HEK293 (cell line): ENCODE measurements at regions not wholly inside any gene's neighbourhood (a gene's known extent, or its start where the extent isn't known, plus 50 kb on each side); places are given as distances from the start of the nearest gene placed in this dataset.
"Not testable (repeated sequence)": the region's sequence is repeated elsewhere in the genome, so short reads cannot be mapped to it uniquely, and the experiment has no call there.

Source experiments
- CTCF ChIA-PET: fragments of 350-600 bp; formaldehyde crosslinking; extraction: SDS; loops from one replicate; lab custom pipeline; 2021; ENCODE audit warnings: antibody characterized with exemption; lab: Yijun Ruan, JAX
- POLR2A ChIA-PET: fragments of 300-600 bp; formaldehyde crosslinking; extraction: SDS; loops from one replicate; lab custom pipeline; 2020; ENCODE audit warnings: antibody characterized with exemption, inconsistent platforms; lab: Yijun Ruan, JAX
- H3K27ac ChIP-seq: fragments of 200-500 bp; sonication (Bioruptor generic); 2 replicates; pipeline ENCODE4 v1.5.1; 2014; ENCODE audit warnings: low read depth, low read length, control low read depth, inconsistent platforms; ENCODE audit errors: extremely low read depth
- H3K36me3 ChIP-seq, 2 experiments: fragments of 200-500 bp in 1 of 2; sonication (Bioruptor generic) in 1 of 2; 1 replicate in 1 of 2; 2 replicates in 1 of 2; pipeline ENCODE4 v1.5.1; 2014 to 2017; ENCODE audit warnings: inconsistent platforms in 2 of 2, low read length in 2 of 2; ENCODE audit not compliant: control insufficient read depth in 2 of 2, insufficient read depth in 1 of 2
- H3K4me1 ChIP-seq: fragments of 200-500 bp; sonication (Bioruptor generic); 2 replicates; pipeline ENCODE4 v1.5.1; 2014; ENCODE audit warnings: mild to moderate bottlenecking, low read length, inconsistent platforms; ENCODE audit not compliant: control insufficient read depth, insufficient read depth
- H3K4me3 ChIP-seq: 2 replicates; pipeline ENCODE4 v1.5.1; 2011; ENCODE audit warnings: low read depth, mild to moderate bottlenecking, control low read depth, low read length, moderate library complexity
- H3K9me3 ChIP-seq: fragments of 200-500 bp; sonication (Bioruptor generic); 2 replicates; pipeline ENCODE4 v1.5.1; 2014; ENCODE audit warnings: low read depth, low read length, inconsistent platforms; ENCODE audit not compliant: control insufficient read depth, insufficient read depth
- GLI2 ChIP-seq: fragments of 450-650 bp; formaldehyde crosslinking; IDR thresholded peaks from 2 replicates; pipeline ENCODE4; 2017; ENCODE audit warnings: missing biosample characterization, missing genetic modification characterization, low read depth, borderline replicate concordance
- GLIS2 ChIP-seq: fragments of 450-650 bp; formaldehyde crosslinking; IDR thresholded peaks from 2 replicates; pipeline ENCODE4 v1.5.1; 2016; ENCODE audit warnings: missing biosample characterization, missing genetic modification characterization
- HOXC10 ChIP-seq: sonication (generic); formaldehyde crosslinking; IDR thresholded peaks from 2 replicates; pipeline ENCODE4 v1.8.1; 2023; ENCODE audit warnings: mild to moderate bottlenecking, missing genetic modification reagents
- PATZ1 ChIP-seq: fragments of 450-650 bp; formaldehyde crosslinking; IDR thresholded peaks from 2 replicates; pipeline ENCODE4 v1.5.1; 2016; ENCODE audit warnings: missing biosample characterization, missing genetic modification characterization
- SALL2 ChIP-seq: fragments of 450-650 bp; formaldehyde crosslinking; IDR thresholded peaks from 2 replicates; pipeline ENCODE4 v1.5.0; 2017; ENCODE audit warnings: missing biosample characterization, mild to moderate bottlenecking, missing genetic modification characterization, borderline replicate concordance
- SP3 ChIP-seq: fragments of 450-650 bp; formaldehyde crosslinking; IDR thresholded peaks from 2 replicates; pipeline ENCODE4 v1.5.1; 2016; ENCODE audit warnings: missing biosample characterization, missing genetic modification characterization
- ZBTB48 ChIP-seq: fragments of 450-650 bp; formaldehyde crosslinking; IDR thresholded peaks from 2 replicates; pipeline ENCODE4 v1.5.1; 2016; ENCODE audit warnings: missing biosample characterization, missing genetic modification characterization
- ZFP69B ChIP-seq: fragments of 450-650 bp; formaldehyde crosslinking; IDR thresholded peaks from 2 replicates; pipeline ENCODE4 v1.5.1; 2016; ENCODE audit warnings: missing biosample characterization, missing genetic modification characterization
- ZNF155 ChIP-seq: fragments of 450-650 bp; formaldehyde crosslinking; IDR thresholded peaks from 2 replicates; pipeline ENCODE4 v1.5.1; 2016; ENCODE audit warnings: missing biosample characterization, missing genetic modification characterization
- ZNF169 ChIP-seq: fragments of 450-650 bp; formaldehyde crosslinking; IDR thresholded peaks from 2 replicates; pipeline ENCODE4 v1.5.1; 2016; ENCODE audit warnings: missing biosample characterization, missing genetic modification characterization
- ZNF184 ChIP-seq: fragments of 450-650 bp; IDR thresholded peaks from 2 replicates; pipeline ENCODE4 v1.5.1; 2018; ENCODE audit warnings: missing biosample characterization, mild to moderate bottlenecking, missing genetic modification characterization
- ZNF239 ChIP-seq: fragments of 450-650 bp; formaldehyde crosslinking; IDR thresholded peaks from 2 replicates; pipeline ENCODE4 v1.5.1; 2016; ENCODE audit warnings: missing biosample characterization, missing genetic modification characterization
- ZNF302 ChIP-seq: fragments of 450-650 bp; formaldehyde crosslinking; IDR thresholded peaks from 2 replicates; pipeline ENCODE4 v1.5.1; 2016; ENCODE audit warnings: missing biosample characterization, missing genetic modification characterization, low read depth
- ZNF324 ChIP-seq: fragments of 450-650 bp; formaldehyde crosslinking; IDR thresholded peaks from 2 replicates; pipeline ENCODE4 v1.5.1; 2016; ENCODE audit warnings: missing biosample characterization, missing genetic modification characterization
- ZNF37A ChIP-seq: fragments of 450-650 bp; IDR thresholded peaks from 2 replicates; pipeline ENCODE4 v1.5.1; 2018; ENCODE audit warnings: missing biosample characterization, missing genetic modification characterization
- ZNF433 ChIP-seq: fragments of 450-650 bp; formaldehyde crosslinking; IDR thresholded peaks from 2 replicates; pipeline ENCODE4 v1.5.1; 2016; ENCODE audit warnings: missing biosample characterization, missing genetic modification characterization, low read depth
- ZNF514 ChIP-seq: fragments of 450-650 bp; formaldehyde crosslinking; IDR thresholded peaks from 2 replicates; pipeline ENCODE4 v1.5.1; 2016; ENCODE audit warnings: missing biosample characterization, missing genetic modification characterization
- ZNF544 ChIP-seq: fragments of 450-650 bp; formaldehyde crosslinking; IDR thresholded peaks from 2 replicates; pipeline ENCODE4 v1.5.0; 2017; ENCODE audit warnings: missing biosample characterization, missing genetic modification characterization
- ZNF549 ChIP-seq: fragments of 450-650 bp; IDR thresholded peaks from 2 replicates; pipeline ENCODE4 v1.5.1; 2018; ENCODE audit warnings: missing biosample characterization, missing genetic modification characterization, mild to moderate bottlenecking, inconsistent platforms, moderate library complexity
- ZNF629 ChIP-seq: fragments of 450-650 bp; formaldehyde crosslinking; IDR thresholded peaks from 2 replicates; pipeline ENCODE4 v1.5.1; 2017; ENCODE audit warnings: missing biosample characterization, missing genetic modification characterization
- TF ChIP-seq, protein P1 (sequence below): fragments of 450-650 bp; formaldehyde crosslinking; IDR thresholded peaks from 2 replicates; pipeline ENCODE4 v1.5.1; 2016; ENCODE audit warnings: missing biosample characterization, missing genetic modification characterization, low read depth
- TF ChIP-seq, protein P2 (sequence below): fragments of 450-650 bp; formaldehyde crosslinking; IDR thresholded peaks from 2 replicates; pipeline ENCODE4 v1.5.1; 2016; ENCODE audit warnings: missing biosample characterization, missing genetic modification characterization
- TF ChIP-seq, protein P3 (sequence below): fragments of 450-650 bp; formaldehyde crosslinking; IDR thresholded peaks from 2 replicates; pipeline ENCODE4 v1.5.1; 2016; ENCODE audit warnings: missing biosample characterization, missing genetic modification characterization

DNA sequence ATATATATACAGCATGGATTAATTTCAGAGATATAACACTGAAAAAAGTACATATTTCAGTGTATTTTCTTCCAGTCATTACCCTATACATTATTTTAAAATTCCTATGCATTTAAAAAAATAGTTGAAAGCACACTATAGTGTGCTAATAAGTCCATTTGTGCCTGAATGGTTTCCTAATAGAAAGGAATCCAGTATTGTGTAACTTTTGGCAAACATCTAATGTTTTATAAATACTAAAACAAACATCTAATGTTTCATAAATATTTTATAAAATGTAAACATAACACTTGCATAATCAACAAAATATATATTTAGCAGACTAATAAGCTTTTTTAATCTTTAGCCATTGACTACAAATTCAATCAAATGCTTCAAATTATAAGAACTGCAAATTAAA is 126.6 kb upstream of the FIBIN start (continued):
- TF ChIP-seq, protein P1, sequence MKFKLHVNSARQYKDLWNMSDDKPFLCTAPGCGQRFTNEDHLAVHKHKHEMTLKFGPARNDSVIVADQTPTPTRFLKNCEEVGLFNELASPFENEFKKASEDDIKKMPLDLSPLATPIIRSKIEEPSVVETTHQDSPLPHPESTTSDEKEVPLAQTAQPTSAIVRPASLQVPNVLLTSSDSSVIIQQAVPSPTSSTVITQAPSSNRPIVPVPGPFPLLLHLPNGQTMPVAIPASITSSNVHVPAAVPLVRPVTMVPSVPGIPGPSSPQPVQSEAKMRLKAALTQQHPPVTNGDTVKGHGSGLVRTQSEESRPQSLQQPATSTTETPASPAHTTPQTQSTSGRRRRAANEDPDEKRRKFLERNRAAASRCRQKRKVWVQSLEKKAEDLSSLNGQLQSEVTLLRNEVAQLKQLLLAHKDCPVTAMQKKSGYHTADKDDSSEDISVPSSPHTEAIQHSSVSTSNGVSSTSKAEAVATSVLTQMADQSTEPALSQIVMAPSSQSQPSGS, result no peak

DNA sequence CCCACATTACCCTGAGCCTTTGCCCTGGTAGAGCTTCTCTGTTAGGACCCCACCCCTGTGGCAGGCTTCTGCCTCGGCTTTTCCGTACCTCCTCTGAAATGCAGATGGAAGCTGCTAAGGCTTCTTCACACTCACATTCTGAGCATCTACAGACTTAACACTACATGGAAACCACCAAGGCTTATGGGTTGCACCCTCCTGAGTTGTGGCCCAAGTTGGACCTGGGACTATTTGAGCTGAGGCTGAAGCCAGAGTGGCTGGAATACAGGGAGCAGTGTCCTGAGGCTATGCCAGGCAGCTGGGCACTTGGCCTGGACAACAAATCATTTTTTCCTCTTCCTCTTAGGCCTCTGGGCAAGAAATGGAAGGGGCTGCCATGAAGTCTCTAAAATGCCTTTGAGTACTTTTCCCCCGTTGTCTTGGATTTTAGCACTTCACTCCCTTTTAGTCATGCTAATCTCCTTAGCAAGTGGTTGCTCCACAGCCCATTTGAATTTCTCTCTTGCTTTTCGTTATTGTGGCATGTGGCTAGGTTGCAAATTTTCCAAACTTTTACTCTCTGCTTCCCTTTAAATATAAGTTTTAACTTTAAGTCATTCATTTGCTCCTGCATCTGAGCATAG is 114.8 kb upstream of the FIBIN start:
- Histone ChIP-seq H3K4me1 (no peaks in the 10 kb centered on the region), H3K4me3 (no peak overlapping the region), H3K36me3 (no peaks in the 10 kb centered on the region), H3K27ac (no peak overlapping the region), H3K9me3 (no peaks in the 10 kb centered on the region)
- ChIA-PET CTCF (no interaction called here), POLR2A (no interaction called here)
- TF ChIP-seq SP3 (tag by site-specific recombination) (no peak), ZFP69B (tag by site-specific recombination) (no peak), SALL2 (no peak), ZNF544 (tag by site-specific recombination) (no peak), PATZ1 (tag by site-specific recombination) (no peak), ZNF155 (tag by site-specific recombination) (no peak), ZNF433 (tag by site-specific recombination) (no peak)
- TF ChIP-seq, all 188 proteins: peak for 0

DNA sequence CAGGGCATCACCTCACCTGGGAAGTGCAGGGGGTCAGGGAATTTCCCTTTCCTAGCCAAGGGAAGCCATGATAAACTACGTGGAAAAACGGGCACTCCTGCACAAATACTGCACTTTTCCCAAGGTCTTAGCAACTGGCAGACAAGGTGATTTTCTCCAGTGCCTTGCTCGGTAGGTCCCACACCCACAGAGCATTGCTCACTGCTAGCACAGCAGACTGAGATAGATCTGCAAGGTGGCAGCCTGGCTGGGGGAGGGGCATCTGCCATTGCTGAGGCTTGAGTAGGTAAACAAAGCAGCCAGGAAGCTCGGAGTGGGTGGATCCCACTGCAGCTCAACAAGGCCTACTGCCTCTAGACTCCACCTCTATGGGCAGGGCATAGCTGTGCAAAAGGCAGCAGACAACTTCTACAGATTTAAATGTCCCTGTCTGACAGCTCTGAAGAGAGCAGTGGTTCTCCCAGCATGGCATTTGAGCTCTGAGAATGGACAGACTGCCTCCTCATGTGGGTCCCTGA is 111.5 kb upstream of the FIBIN start:
- POLR2A ChIA-PET, H3K9me3 ChIP-seq, H3K4me3 ChIP-seq, H3K27ac ChIP-seq, H3K36me3 ChIP-seq, H3K4me1 ChIP-seq: not testable (repeated sequence)
- CTCF ChIA-PET, result interaction anchor here (1.0 kb wide), 1 partner anchor 34 kb away, joined by 4 read pairs; no protein-coding TSS in a partner anchor

- Histone ChIP-seq H3K4me1 (no peaks in the 10 kb centered on the region), H3K4me3 (no peak overlapping the region), H3K27ac (no peak overlapping the region), H3K9me3 (no peaks in the 10 kb centered on the region), H3K36me3 (no peaks in the 10 kb centered on the region)
- POLR2A ChIA-PET, result no interaction called here
- CTCF ChIA-PET, result no interaction called here
- TF ChIP-seq, protein P2, sequence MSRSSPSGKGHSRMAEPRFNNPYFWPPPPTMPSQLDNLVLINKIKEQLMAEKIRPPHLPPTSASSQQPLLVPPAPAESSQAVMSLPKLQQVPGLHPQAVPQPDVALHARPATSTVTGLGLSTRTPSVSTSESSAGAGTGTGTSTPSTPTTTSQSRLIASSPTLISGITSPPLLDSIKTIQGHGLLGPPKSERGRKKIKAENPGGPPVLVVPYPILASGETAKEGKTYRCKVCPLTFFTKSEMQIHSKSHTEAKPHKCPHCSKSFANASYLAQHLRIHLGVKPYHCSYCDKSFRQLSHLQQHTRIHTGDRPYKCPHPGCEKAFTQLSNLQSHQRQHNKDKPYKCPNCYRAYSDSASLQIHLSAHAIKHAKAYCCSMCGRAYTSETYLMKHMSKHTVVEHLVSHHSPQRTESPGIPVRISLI (tag by site-specific recombination), result no peak
- TF ChIP-seq ZNF549 (tag by site-specific recombination) (no peak), ZNF324 (tag by site-specific recombination) (no peak), HOXC10 (CRISPR knock-in tag) (no peak), ZNF239 (no peak), ZNF169 (no peak), ZNF37A (tag by site-specific recombination) (no peak), ZBTB48 (tag by site-specific recombination) (no peak), ZNF184 (tag by site-specific recombination) (no peak), ZNF514 (tag by site-specific recombination) (no peak), ZNF629 (tag by site-specific recombination) (no peak), GLIS2 (tag by site-specific recombination) (no peak), GLI2 (tag by site-specific recombination) (no peak), ZNF302 (tag by site-specific recombination) (no peak)
- TF ChIP-seq, protein P3, sequence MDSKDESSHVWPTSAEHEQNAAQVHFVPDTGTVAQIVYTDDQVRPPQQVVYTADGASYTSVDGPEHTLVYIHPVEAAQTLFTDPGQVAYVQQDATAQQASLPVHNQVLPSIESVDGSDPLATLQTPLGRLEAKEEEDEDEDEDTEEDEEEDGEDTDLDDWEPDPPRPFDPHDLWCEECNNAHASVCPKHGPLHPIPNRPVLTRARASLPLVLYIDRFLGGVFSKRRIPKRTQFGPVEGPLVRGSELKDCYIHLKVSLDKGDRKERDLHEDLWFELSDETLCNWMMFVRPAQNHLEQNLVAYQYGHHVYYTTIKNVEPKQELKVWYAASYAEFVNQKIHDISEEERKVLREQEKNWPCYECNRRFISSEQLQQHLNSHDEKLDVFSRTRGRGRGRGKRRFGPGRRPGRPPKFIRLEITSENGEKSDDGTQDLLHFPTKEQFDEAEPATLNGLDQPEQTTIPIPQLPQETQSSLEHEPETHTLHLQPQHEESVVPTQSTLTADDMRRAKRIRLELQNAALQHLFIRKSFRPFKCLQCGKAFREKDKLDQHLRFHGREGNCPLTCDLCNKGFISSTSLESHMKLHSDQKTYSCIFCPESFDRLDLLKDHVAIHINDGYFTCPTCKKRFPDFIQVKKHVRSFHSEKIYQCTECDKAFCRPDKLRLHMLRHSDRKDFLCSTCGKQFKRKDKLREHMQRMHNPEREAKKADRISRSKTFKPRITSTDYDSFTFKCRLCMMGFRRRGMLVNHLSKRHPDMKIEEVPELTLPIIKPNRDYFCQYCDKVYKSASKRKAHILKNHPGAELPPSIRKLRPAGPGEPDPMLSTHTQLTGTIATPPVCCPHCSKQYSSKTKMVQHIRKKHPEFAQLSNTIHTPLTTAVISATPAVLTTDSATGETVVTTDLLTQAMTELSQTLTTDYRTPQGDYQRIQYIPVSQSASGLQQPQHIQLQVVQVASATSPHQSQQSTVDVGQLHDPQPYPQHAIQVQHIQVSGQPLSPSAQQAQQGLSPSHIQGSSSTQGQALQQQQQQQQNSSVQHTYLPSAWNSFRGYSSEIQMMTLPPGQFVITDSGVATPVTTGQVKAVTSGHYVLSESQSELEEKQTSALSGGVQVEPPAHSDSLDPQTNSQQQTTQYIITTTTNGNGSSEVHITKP (tag by site-specific recombination), result no peak
These were observed 102.4 kb upstream of the FIBIN start for GRCh38 chr11:26891501-26891900.
